ENCODE measurements at regions not wholly inside any gene's neighbourhood (a gene's known extent, or its start where the extent isn't known, plus 50 kb on each side); places are given as distances from the start of the nearest gene placed in this dataset.
"Not testable (repeated sequence)": the region's sequence is repeated elsewhere in the genome, so short reads cannot be mapped to it uniquely, and the experiment has no call there.

GRCh38 chr7:69412331-69413146 lies 185.7 kb upstream of the AUTS2 start:
- peak; percentile 78 to 80 for ATAC-seq
- H3K4me1 Mint-ChIP-seq (ENCODE audit: low read depth in 2 of 2), result peaks cover 5% of the 10 kb centered on the region in 2 donors

GRCh38 chr7:69414555-69414954 lies 183.7 kb upstream of the AUTS2 start:
- ATAC-seq, result no peak
- peaks cover 5% of the 10 kb centered on the region in 2 donors for H3K4me1 Mint-ChIP-seq (ENCODE audit: low read depth in 2 of 2)
- H3K27ac Mint-ChIP-seq, result no peak overlapping the region
- no peak for DNase-seq (ENCODE audit: low spot score)
- H3K36me3 Mint-ChIP-seq, result no peaks in the 10 kb centered on the region
- no peak overlapping the region for H3K4me3 Mint-ChIP-seq
- H3K27me3 Mint-ChIP-seq, result peaks cover 5 to 7% of the 10 kb centered on the region in 2 donors
- peaks cover 4% of the 10 kb centered on the region for H3K9me3 Mint-ChIP-seq

More at GRCh38 chr7:69412331-69413146, 185.7 kb upstream of the AUTS2 start:
- no peak for DNase-seq (ENCODE audit: low spot score)
- Mint-ChIP-seq H3K27ac (no peak overlapping the region), H3K9me3 (no peaks in the 10 kb centered on the region), H3K36me3 (no peaks in the 10 kb centered on the region), H3K27me3 (peaks cover 0 to 5% of the 10 kb centered on the region in 2 donors), H3K4me3 (no peak overlapping the region)

- Mint-ChIP-seq H3K36me3 (no peaks in the 10 kb centered on the region), H3K4me1 (ENCODE audit: low read depth in 2 of 2) (no peaks in the 10 kb centered on the region), H3K27me3 (peaks cover 7 to 9% of the 10 kb centered on the region in 2 donors), H3K27ac (no peak overlapping the region), H3K4me3 (no peak overlapping the region), H3K9me3 (peaks cover 4% of the 10 kb centered on the region)
- no peak for DNase-seq (ENCODE audit: low spot score)
- no peak for ATAC-seq
These were observed 179.2 kb upstream of the AUTS2 start for GRCh38 chr7:69418869-69419670.

- Mint-ChIP-seq H3K9me3 (peaks cover 4% of the 10 kb centered on the region), H3K27me3 (peaks cover 7 to 12% of the 10 kb centered on the region in 2 donors), H3K36me3 (no peaks in the 10 kb centered on the region), H3K4me3 (no peak overlapping the region), H3K27ac (no peak overlapping the region), H3K4me1 (ENCODE audit: low read depth in 2 of 2) (no peaks in the 10 kb centered on the region)
- no peak for ATAC-seq
- no peak for DNase-seq (ENCODE audit: low spot score)
These were observed 178.3 kb upstream of the AUTS2 start for GRCh38 chr7:69419934-69420333.

GRCh38 chr7:69422574-69422985 lies 175.7 kb upstream of the AUTS2 start:
- ATAC-seq, result no peak

GRCh38 chr7:69426705-69427104 lies 171.6 kb upstream of the AUTS2 start:
- no peaks in the 10 kb centered on the region for H3K36me3 Mint-ChIP-seq
- H3K9me3 Mint-ChIP-seq, result no peaks in the 10 kb centered on the region
- ATAC-seq (no peak), DNase-seq (ENCODE audit: low spot score) (no peak)
- H3K27ac Mint-ChIP-seq, result no peak overlapping the region
- peaks cover 0 to 4% of the 10 kb centered on the region in 2 donors for H3K4me1 Mint-ChIP-seq (ENCODE audit: low read depth in 2 of 2)
- H3K27me3 Mint-ChIP-seq, result peaks cover 33 to 35% of the 10 kb centered on the region in 2 donors
- H3K4me3 Mint-ChIP-seq, result no peak overlapping the region

More at GRCh38 chr7:69422574-69422985, 175.7 kb upstream of the AUTS2 start:
- Mint-ChIP-seq H3K27me3 (peaks cover 17 to 18% of the 10 kb centered on the region in 2 donors), H3K4me1 (ENCODE audit: low read depth in 2 of 2) (no peaks in the 10 kb centered on the region), H3K9me3 (peaks cover 4% of the 10 kb centered on the region), H3K4me3 (no peak overlapping the region), H3K27ac (no peak overlapping the region), H3K36me3 (no peaks in the 10 kb centered on the region)
- DNase-seq (ENCODE audit: low spot score), result no peak

GRCh38 chr7:69428089-69428488 lies 170.2 kb upstream of the AUTS2 start:
- no peak for DNase-seq (ENCODE audit: low spot score)
- Mint-ChIP-seq H3K4me3 (no peak overlapping the region), H3K27me3 (peaks cover 35 to 38% of the 10 kb centered on the region in 2 donors), H3K9me3 (no peaks in the 10 kb centered on the region), H3K4me1 (ENCODE audit: low read depth in 2 of 2) (peaks cover 0 to 4% of the 10 kb centered on the region in 2 donors), H3K27ac (no peak overlapping the region), H3K36me3 (no peaks in the 10 kb centered on the region)
- ATAC-seq, result no peak

- ATAC-seq (no peak), DNase-seq (ENCODE audit: low spot score) (no peak)
- Mint-ChIP-seq H3K9me3 (peaks cover 3% of the 10 kb centered on the region), H3K27ac (no peak overlapping the region), H3K27me3 (peaks cover 42 to 47% of the 10 kb centered on the region in 2 donors), H3K4me3 (no peak overlapping the region), H3K36me3 (peaks cover 6% of the 10 kb centered on the region), H3K4me1 (ENCODE audit: low read depth in 2 of 2) (peaks cover 10 to 13% of the 10 kb centered on the region in 2 donors)
These were observed 168.3 kb upstream of the AUTS2 start for GRCh38 chr7:69429911-69430383.

GRCh38 chr7:69430384-69431021 lies 167.8 kb upstream of the AUTS2 start:
- peaks cover 39 to 50% of the 10 kb centered on the region in 2 donors for H3K27me3 Mint-ChIP-seq
- no peak overlapping the region for H3K4me3 Mint-ChIP-seq
- peaks cover 6% of the 10 kb centered on the region for H3K36me3 Mint-ChIP-seq
- no peak for DNase-seq (ENCODE audit: low spot score)
- no peak overlapping the region for H3K27ac Mint-ChIP-seq
- H3K9me3 Mint-ChIP-seq, result peaks cover 3% of the 10 kb centered on the region
- no peak for ATAC-seq
- H3K4me1 Mint-ChIP-seq (ENCODE audit: low read depth in 2 of 2), result peaks cover 10 to 13% of the 10 kb centered on the region in 2 donors

- peaks cover 39 to 53% of the 10 kb centered on the region in 2 donors for H3K27me3 Mint-ChIP-seq
- ATAC-seq, result no peak
- H3K9me3 Mint-ChIP-seq, result peaks cover 3% of the 10 kb centered on the region
- peaks cover 10 to 13% of the 10 kb centered on the region in 2 donors for H3K4me1 Mint-ChIP-seq (ENCODE audit: low read depth in 2 of 2)
- no peak for DNase-seq (ENCODE audit: low spot score)
- H3K4me3 Mint-ChIP-seq, result no peak overlapping the region
- no peak overlapping the region for H3K27ac Mint-ChIP-seq
- peaks cover 6% of the 10 kb centered on the region for H3K36me3 Mint-ChIP-seq
These were observed 166.6 kb upstream of the AUTS2 start for GRCh38 chr7:69431626-69432025.

GRCh38 chr7:69432276-69432675 lies 166.0 kb upstream of the AUTS2 start:
- H3K4me3 Mint-ChIP-seq; H3K9me3 Mint-ChIP-seq; DNase-seq (ENCODE audit: low spot score); H3K36me3 Mint-ChIP-seq; ATAC-seq; H3K27ac Mint-ChIP-seq: not testable (repeated sequence)
- peaks cover 36 to 47% of the 10 kb centered on the region in 2 donors for H3K27me3 Mint-ChIP-seq
- H3K4me1 Mint-ChIP-seq (ENCODE audit: low read depth in 2 of 2), result peaks cover 10 to 13% of the 10 kb centered on the region in 2 donors

- Mint-ChIP-seq H3K4me1 (ENCODE audit: low read depth in 2 of 2) (peaks cover 10 to 13% of the 10 kb centered on the region in 2 donors), H3K36me3 (peaks cover 6% of the 10 kb centered on the region), H3K27me3 (peaks cover 33 to 45% of the 10 kb centered on the region in 2 donors), H3K4me3 (no peak overlapping the region), H3K27ac (no peak overlapping the region), H3K9me3 (peaks cover 3% of the 10 kb centered on the region)
- DNase-seq (ENCODE audit: low spot score) (no peak), ATAC-seq (no peak)
These were observed 165.2 kb upstream of the AUTS2 start for GRCh38 chr7:69433081-69433480.

- peaks cover 10 to 13% of the 10 kb centered on the region in 2 donors for H3K4me1 Mint-ChIP-seq (ENCODE audit: low read depth in 2 of 2)
- no peak overlapping the region for H3K27ac Mint-ChIP-seq
- H3K4me3 Mint-ChIP-seq, result peak overlapping the region; percentile 15
- H3K27me3 Mint-ChIP-seq, result peaks cover 27 to 45% of the 10 kb centered on the region in 2 donors
- no peak for DNase-seq (ENCODE audit: low spot score)
- peak; percentile 50 to 68 for ATAC-seq
- peaks cover 3% of the 10 kb centered on the region for H3K9me3 Mint-ChIP-seq
- H3K36me3 Mint-ChIP-seq, result peaks cover 6% of the 10 kb centered on the region
These were observed 163.9 kb upstream of the AUTS2 start for GRCh38 chr7:69434398-69434815.
